Kidney epithelial cell (primary cell): ENCODE measurements at regions not wholly inside any gene's neighbourhood (a gene's known extent, or its start where the extent isn't known, plus 50 kb on each side); places are given as distances from the start of the nearest gene placed in this dataset.

Source experiments
- DNase-seq: peaks from one replicate; pipeline ENCODE4 v3.0.0-alpha.2; 2010; ENCODE audit warnings: low read depth
- H3K27me3 ChIP-seq: 2 replicates; pipeline ENCODE4 v1.6.0; 2011; ENCODE audit warnings: low read length; ENCODE audit not compliant: control insufficient read depth, insufficient read depth
- H3K36me3 ChIP-seq: 2 replicates; pipeline ENCODE4 v1.5.1; 2011; ENCODE audit warnings: low read length; ENCODE audit not compliant: control insufficient read depth, insufficient read depth
- H3K4me3 ChIP-seq: 2 replicates; pipeline ENCODE4 v1.5.1; 2011; ENCODE audit warnings: low read depth, mild to moderate bottlenecking, control low read depth, low read length
- TF ChIP-seq, protein P1 (sequence below): IDR thresholded peaks from 2 replicates; pipeline ENCODE4 v1.5.1; 2011; ENCODE audit warnings: mild to moderate bottlenecking, moderate library complexity, low read length, control low read depth, inconsistent platforms; ENCODE audit not compliant: insufficient read depth, poor library complexity, severe bottlenecking

- TF ChIP-seq, protein P1, sequence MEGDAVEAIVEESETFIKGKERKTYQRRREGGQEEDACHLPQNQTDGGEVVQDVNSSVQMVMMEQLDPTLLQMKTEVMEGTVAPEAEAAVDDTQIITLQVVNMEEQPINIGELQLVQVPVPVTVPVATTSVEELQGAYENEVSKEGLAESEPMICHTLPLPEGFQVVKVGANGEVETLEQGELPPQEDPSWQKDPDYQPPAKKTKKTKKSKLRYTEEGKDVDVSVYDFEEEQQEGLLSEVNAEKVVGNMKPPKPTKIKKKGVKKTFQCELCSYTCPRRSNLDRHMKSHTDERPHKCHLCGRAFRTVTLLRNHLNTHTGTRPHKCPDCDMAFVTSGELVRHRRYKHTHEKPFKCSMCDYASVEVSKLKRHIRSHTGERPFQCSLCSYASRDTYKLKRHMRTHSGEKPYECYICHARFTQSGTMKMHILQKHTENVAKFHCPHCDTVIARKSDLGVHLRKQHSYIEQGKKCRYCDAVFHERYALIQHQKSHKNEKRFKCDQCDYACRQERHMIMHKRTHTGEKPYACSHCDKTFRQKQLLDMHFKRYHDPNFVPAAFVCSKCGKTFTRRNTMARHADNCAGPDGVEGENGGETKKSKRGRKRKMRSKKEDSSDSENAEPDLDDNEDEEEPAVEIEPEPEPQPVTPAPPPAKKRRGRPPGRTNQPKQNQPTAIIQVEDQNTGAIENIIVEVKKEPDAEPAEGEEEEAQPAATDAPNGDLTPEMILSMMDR = no peak
- Histone ChIP-seq H3K36me3 (no peaks in the 10 kb centered on the region), H3K27me3 (no peaks in the 10 kb centered on the region), H3K4me3 (no peak overlapping the region)
- no peak for DNase-seq
These were observed 67.2 kb downstream of the CEBPB start for GRCh38 chr20:50257860-50258259.

DNA sequence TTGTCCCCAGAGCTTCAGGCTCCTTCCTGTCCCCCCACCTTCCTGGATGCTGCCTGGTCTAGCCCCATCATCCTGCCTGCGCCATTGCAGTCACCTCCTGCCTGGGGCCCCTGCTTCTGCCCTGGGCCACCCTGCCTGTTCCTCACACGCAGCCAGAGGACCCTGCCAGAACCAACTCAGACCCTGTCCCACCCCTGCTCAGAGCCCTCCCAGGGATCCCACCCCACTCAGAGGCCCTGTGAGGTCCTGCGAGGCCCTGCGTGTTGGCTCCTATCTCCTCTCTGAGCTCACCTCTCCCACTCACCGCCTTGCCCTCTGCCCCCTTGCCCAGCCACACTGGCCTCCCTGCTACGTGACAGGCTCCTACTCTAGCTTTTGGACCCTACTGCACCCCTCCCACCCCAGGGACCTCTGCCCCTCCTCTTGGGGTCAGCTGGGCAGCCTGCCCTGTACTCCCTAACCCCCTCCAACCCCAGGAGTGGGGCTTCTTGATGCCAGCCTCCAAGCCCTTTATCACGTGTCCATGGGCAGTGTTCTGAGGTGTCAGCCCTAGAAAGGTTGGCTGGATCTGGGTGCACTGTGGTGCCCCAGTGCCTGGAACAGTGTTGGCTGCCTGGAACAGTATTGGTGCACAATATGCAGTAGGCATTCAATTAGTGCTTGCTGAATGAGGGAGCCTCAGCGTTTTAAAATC, 68.3 kb downstream of the CEBPB start:
- no peak for DNase-seq

GRCh38 chr20:50259705-50260478, 69.3 kb downstream of the CEBPB start:
- Histone ChIP-seq H3K36me3 (no peaks in the 10 kb centered on the region), H3K27me3 (no peaks in the 10 kb centered on the region), H3K4me3 (no peak overlapping the region)
- TF ChIP-seq, protein P1 = no peak
- no peak for DNase-seq

More for the DNA sequence above, 68.3 kb downstream of the CEBPB start:
- Histone ChIP-seq H3K36me3 (no peaks in the 10 kb centered on the region), H3K4me3 (no peak overlapping the region), H3K27me3 (no peaks in the 10 kb centered on the region)
- TF ChIP-seq, protein P1 = no peak

GRCh38 chr20:50260479-50261221, 70.0 kb downstream of the CEBPB start:
- no peak overlapping the region for H3K4me3 ChIP-seq
- no peaks in the 10 kb centered on the region for H3K36me3 ChIP-seq
- TF ChIP-seq, protein P1 = no peak
- H3K27me3 ChIP-seq = no peaks in the 10 kb centered on the region
- DNase-seq = no peak

DNA sequence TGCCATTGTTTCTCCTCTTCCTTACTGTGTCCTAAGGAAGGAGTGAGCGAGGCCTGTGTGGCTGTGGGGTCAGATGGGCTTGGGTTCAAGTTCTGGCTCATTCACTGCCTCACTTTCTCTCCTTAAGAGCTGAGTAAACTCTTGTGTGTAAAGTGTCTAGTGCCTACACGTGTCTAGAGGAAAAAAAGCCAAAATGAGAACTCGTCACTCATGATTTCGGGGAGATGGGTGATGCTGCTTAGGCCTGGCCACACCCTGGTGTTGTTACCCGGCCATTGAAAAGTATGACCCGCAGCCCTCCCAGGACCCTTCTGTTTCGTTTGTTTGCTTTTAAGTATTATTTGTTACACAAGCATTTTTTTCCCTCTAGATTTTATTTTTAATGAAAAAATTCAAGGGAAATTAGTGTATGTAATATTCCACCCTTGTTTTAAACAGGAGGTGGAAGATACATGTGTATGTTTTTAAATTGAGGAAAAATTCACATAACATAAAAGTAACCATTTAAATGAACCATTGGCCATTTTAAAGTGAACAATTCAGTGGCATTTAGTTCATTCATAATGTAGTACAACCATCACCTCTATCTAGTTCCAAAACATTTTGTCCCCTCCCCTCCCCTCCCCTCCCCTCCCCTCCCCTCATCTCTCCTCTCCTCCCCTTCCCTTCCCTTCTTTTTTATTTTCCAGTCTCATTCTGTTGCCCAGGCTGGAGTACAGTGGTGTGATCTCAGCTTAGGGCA, 71.0 kb downstream of the CEBPB start:
- Histone ChIP-seq H3K27me3 (no peaks in the 10 kb centered on the region), H3K36me3 (no peaks in the 10 kb centered on the region), H3K4me3 (no peak overlapping the region)
- TF ChIP-seq, protein P1 = no peak
- no peak for DNase-seq
